Esophagus muscularis mucosa (tissue), 4 donors: ENCODE measurements at regions not wholly inside any gene's neighbourhood (a gene's known extent, or its start where the extent isn't known, plus 50 kb on each side); places are given as distances from the start of the nearest gene placed in this dataset.
"Not testable (repeated sequence)": the region's sequence is repeated elsewhere in the genome, so short reads cannot be mapped to it uniquely, and the experiment has no call there.

Source experiments
- DNase-seq: peaks from one replicate; pipeline ENCODE4 v3.0.0-alpha.2; 2017; ENCODE audit errors: extremely low spot score
- H3K27ac ChIP-seq, 4 donors: fragments of 200-600 bp; sonication (generic); replicated peaks in 1 of 4; 1 replicate in 3 of 4; 2 replicates in 1 of 4; pipeline ENCODE4 v1.5.1; 2016 to 2019; ENCODE audit warnings: mild to moderate bottlenecking in 1 of 4
- H3K27me3 ChIP-seq, 4 donors: fragments of 200-600 bp; sonication (generic); one replicate each; pipeline versions ENCODE4 v1.5.1 to v1.6.0; 2016 to 2019
- H3K36me3 ChIP-seq, 4 donors: fragments of 200-600 bp; sonication (generic); one replicate each; pipeline ENCODE4 v1.5.1; 2016 to 2019
- H3K4me1 ChIP-seq, 4 donors: fragments of 200-600 bp; sonication (generic); one replicate each; pipeline ENCODE4 v1.5.1; 2016 to 2019
- H3K4me3 ChIP-seq, 4 donors: fragments of 200-600 bp; sonication (generic); 1 replicate in 2 of 4; 2 replicates in 2 of 4; pipeline ENCODE4 v1.5.1; 2016 to 2019; ENCODE audit warnings: mild to moderate bottlenecking in 4 of 4, moderate library complexity in 1 of 4
- H3K9me3 ChIP-seq, 4 donors: fragments of 200-600 bp; sonication (generic); 1 replicate in 3 of 4; 2 replicates in 1 of 4; pipeline ENCODE4 v1.5.1; 2016 to 2019
- EP300 ChIP-seq: sonication (generic); formaldehyde crosslinking; IDR thresholded peaks from one replicate; pipeline ENCODE4 v1.6.1; 2017; ENCODE audit warnings: antibody characterized with exemption
- POLR2A ChIP-seq: fragments of 450-650 bp; IDR thresholded peaks from one replicate; pipeline ENCODE4 v1.6.1; 2017; ENCODE audit warnings: antibody characterized with exemption, moderate library complexity, mild to moderate bottlenecking, low read depth
- POLR2AphosphoS5 ChIP-seq, 2 donors: sonication (generic); formaldehyde crosslinking; IDR thresholded peaks; one replicate each; pipeline ENCODE4 v1.6.1; 2017; ENCODE audit warnings: antibody characterized with exemption in 2 of 2
- WGBS: methylation state at CpG from one replicate; pipeline ENCODE4 v1.1.5; 2018; 5-methylcytosine and 5-hydroxymethylcytosine counted together
- intact Hi-C: fragments of 100-400 bp; cut with DNase I; formaldehyde crosslinking; loops from one replicate; pipeline ENCODE4 v1.15.1; 2023
- TF ChIP-seq, protein P1 (sequence below), 3 experiments: fragments of 200-600 bp in 2 of 3; fragments of 450-650 bp in 1 of 3; sonication (generic) in 2 of 3; IDR thresholded peaks; one replicate each; pipeline ENCODE4 v1.5.1; 2017 to 2019; ENCODE audit warnings: antibody characterized with exemption in 3 of 3, mild to moderate bottlenecking in 2 of 3, moderate library complexity in 1 of 3

GRCh38 chr4:57719456-57719855 lies 609.3 kb upstream of the IGFBP7 start:
- H3K4me3 ChIP-seq = no peak overlapping the region
- WGBS = 65% methylated on average over 2 of the region's 2 CpGs
- H3K36me3 ChIP-seq = no peaks in the 10 kb centered on the region
- no peaks in the 10 kb centered on the region for H3K9me3 ChIP-seq
- intact Hi-C loops = no loop called here
- no peaks in the 10 kb centered on the region for H3K27me3 ChIP-seq
- no peak overlapping the region for H3K27ac ChIP-seq
- no peak for TF ChIP-seq EP300
- TF ChIP-seq, protein P1, sequence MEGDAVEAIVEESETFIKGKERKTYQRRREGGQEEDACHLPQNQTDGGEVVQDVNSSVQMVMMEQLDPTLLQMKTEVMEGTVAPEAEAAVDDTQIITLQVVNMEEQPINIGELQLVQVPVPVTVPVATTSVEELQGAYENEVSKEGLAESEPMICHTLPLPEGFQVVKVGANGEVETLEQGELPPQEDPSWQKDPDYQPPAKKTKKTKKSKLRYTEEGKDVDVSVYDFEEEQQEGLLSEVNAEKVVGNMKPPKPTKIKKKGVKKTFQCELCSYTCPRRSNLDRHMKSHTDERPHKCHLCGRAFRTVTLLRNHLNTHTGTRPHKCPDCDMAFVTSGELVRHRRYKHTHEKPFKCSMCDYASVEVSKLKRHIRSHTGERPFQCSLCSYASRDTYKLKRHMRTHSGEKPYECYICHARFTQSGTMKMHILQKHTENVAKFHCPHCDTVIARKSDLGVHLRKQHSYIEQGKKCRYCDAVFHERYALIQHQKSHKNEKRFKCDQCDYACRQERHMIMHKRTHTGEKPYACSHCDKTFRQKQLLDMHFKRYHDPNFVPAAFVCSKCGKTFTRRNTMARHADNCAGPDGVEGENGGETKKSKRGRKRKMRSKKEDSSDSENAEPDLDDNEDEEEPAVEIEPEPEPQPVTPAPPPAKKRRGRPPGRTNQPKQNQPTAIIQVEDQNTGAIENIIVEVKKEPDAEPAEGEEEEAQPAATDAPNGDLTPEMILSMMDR (IDR thresholded peaks at IDR 0.05) = no peak
- no peak for TF ChIP-seq POLR2A
- no peak for TF ChIP-seq POLR2AphosphoS5 (IDR thresholded peaks at IDR 0.05)
- DNase-seq = no peak
- no peaks in the 10 kb centered on the region for H3K4me1 ChIP-seq

GRCh38 chr4:57714313-57714712 lies 604.1 kb upstream of the IGFBP7 start:
- H3K36me3 ChIP-seq, H3K27ac ChIP-seq, H3K9me3 ChIP-seq, H3K27me3 ChIP-seq, DNase-seq, H3K4me3 ChIP-seq, H3K4me1 ChIP-seq, intact Hi-C loops: not testable (repeated sequence)
- 87% methylated on average over 8 of the region's 10 CpGs for WGBS

DNA sequence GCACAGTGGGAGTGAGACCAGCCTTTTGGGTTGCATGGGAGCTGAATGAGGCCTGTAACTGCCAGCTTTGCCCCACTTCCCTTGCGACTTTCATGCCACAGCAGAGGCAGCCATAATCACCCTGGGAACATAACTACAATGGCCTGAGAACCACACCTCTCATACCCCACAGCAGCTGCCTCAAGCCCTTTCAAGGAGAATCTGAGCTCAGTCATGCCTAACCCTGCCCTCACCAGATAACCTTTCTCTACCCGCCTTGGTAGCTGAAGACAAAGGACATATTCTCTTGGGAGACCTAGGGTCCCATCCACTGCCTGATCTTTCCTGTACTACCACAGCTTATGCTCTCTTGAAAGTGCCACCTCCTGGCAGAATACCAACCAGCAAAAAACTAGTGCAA lies 599.9 kb upstream of the IGFBP7 start:
- H3K27ac ChIP-seq = no peak overlapping the region
- H3K4me1 ChIP-seq = no peaks in the 10 kb centered on the region
- H3K4me3 ChIP-seq = no peak overlapping the region
- no peaks in the 10 kb centered on the region for H3K36me3 ChIP-seq
- TF ChIP-seq EP300 (no peak), POLR2AphosphoS5 (IDR thresholded peaks at IDR 0.05) (no peak), POLR2A (no peak)
- TF ChIP-seq, protein P1 (IDR thresholded peaks at IDR 0.05) = no peak
- no peaks in the 10 kb centered on the region for H3K9me3 ChIP-seq
- intact Hi-C loops = no loop called here
- H3K27me3 ChIP-seq = no peaks in the 10 kb centered on the region
- WGBS = 100% methylated on average over 2 of the region's 2 CpGs
- DNase-seq = no peak

- WGBS = 80% methylated on average over 1 of the region's 1 CpG
- TF ChIP-seq POLR2A (no peak), EP300 (no peak), POLR2AphosphoS5 (IDR thresholded peaks at IDR 0.05) (no peak)
- TF ChIP-seq, protein P1 (IDR thresholded peaks at IDR 0.05) = no peak
- H3K27ac ChIP-seq = no peak overlapping the region
- H3K36me3 ChIP-seq = no peaks in the 10 kb centered on the region
- H3K27me3 ChIP-seq = no peaks in the 10 kb centered on the region
- DNase-seq = no peak
- H3K4me1 ChIP-seq = no peaks in the 10 kb centered on the region
- H3K4me3 ChIP-seq = no peak overlapping the region
- intact Hi-C loops = no loop called here
- no peaks in the 10 kb centered on the region for H3K9me3 ChIP-seq
Observed at GRCh38 chr4:57691370-57691769, 581.2 kb upstream of the IGFBP7 start.

GRCh38 chr4:57689693-57690205 lies 579.6 kb upstream of the IGFBP7 start:
- TF ChIP-seq EP300 (no peak), POLR2A (no peak), POLR2AphosphoS5 (IDR thresholded peaks at IDR 0.05) (no peak)
- TF ChIP-seq, protein P1 (IDR thresholded peaks at IDR 0.05) = no peak
- H3K9me3 ChIP-seq = no peaks in the 10 kb centered on the region
- no peaks in the 10 kb centered on the region for H3K27me3 ChIP-seq
- intact Hi-C loops = no loop called here
- H3K27ac ChIP-seq = no peak overlapping the region
- 56% methylated on average over 2 of the region's 2 CpGs for WGBS
- H3K4me1 ChIP-seq = no peaks in the 10 kb centered on the region
- DNase-seq = no peak
- no peak overlapping the region for H3K4me3 ChIP-seq
- no peaks in the 10 kb centered on the region for H3K36me3 ChIP-seq
